Loucy (cell line): ENCODE measurements at regions not wholly inside any gene's neighbourhood (a gene's known extent, or its start where the extent isn't known, plus 50 kb on each side); places are given as distances from the start of the nearest gene placed in this dataset.

ENCODE experiments used
- H2AFZ ChIP-seq: fragments of 200-600 bp; sonication (generic); 2 replicates; pipeline ENCODE4 v1.6.0; 2016; ENCODE audit warnings: antibody characterized with exemption, mild to moderate bottlenecking, low read length, moderate library complexity
- H3F3A ChIP-seq: fragments of 200-600 bp; 2 replicates; pipeline ENCODE4 v1.6.0; 2016; ENCODE audit warnings: antibody characterized with exemption, low read depth, mild to moderate bottlenecking
- H3K27me3 ChIP-seq: fragments of 200-600 bp; sonication (generic); 2 replicates; pipeline ENCODE4 v1.6.1; 2014; ENCODE audit warnings: low read length, mild to moderate bottlenecking; ENCODE audit not compliant: insufficient read depth, poor library complexity, severe bottlenecking
- H3K36me3 ChIP-seq: fragments of 200-600 bp; sonication (generic); 2 replicates; pipeline ENCODE4 v1.6.1; 2016; ENCODE audit warnings: low read length; ENCODE audit not compliant: insufficient read depth
- H3K4me1 ChIP-seq: fragments of 200-600 bp; sonication (generic); 2 replicates; pipeline ENCODE4 v1.5.1; 2014; ENCODE audit warnings: low read length, mild to moderate bottlenecking; ENCODE audit not compliant: insufficient read depth, poor library complexity, severe bottlenecking
- H3K4me2 ChIP-seq: fragments of 200-600 bp; sonication (generic); 2 replicates; pipeline ENCODE4 v1.6.0; 2014; ENCODE audit warnings: antibody characterized with exemption, low read length, low read depth, mild to moderate bottlenecking; ENCODE audit not compliant: poor library complexity, severe bottlenecking
- H3K4me3 ChIP-seq: fragments of 200-600 bp; sonication (generic); 2 replicates; pipeline ENCODE4 v1.5.1; 2014; ENCODE audit warnings: low read length, mild to moderate bottlenecking, mixed read lengths; ENCODE audit not compliant: poor library complexity, severe bottlenecking
- H3K79me2 ChIP-seq: fragments of 200-600 bp; sonication (generic); 2 replicates; pipeline ENCODE4 v1.6.1; 2014; ENCODE audit warnings: low read length; ENCODE audit not compliant: insufficient read depth
- H3K9ac ChIP-seq: fragments of 200-600 bp; sonication (generic); 2 replicates; pipeline ENCODE4 v1.6.0; 2014; ENCODE audit warnings: mild to moderate bottlenecking, low read depth, low read length, moderate library complexity; ENCODE audit not compliant: poor library complexity, severe bottlenecking
- H3K9me2 ChIP-seq: fragments of 200-600 bp; sonication (generic); replicated peaks from 2 replicates; pipeline ENCODE4 v1.6.1; 2016; ENCODE audit warnings: low read depth, low read length, mixed read lengths
- H3K9me3 ChIP-seq: fragments of 200-600 bp; sonication (generic); 2 replicates; pipeline ENCODE4 v1.6.1; 2014; ENCODE audit warnings: mild to moderate bottlenecking, antibody characterized with exemption, low read length, low read depth; ENCODE audit not compliant: insufficient read depth
- H4K20me1 ChIP-seq: fragments of 200-600 bp; sonication (generic); 2 replicates; pipeline ENCODE4 v1.6.0; 2014; ENCODE audit warnings: antibody characterized with exemption, low read length, mild to moderate bottlenecking; ENCODE audit not compliant: insufficient read depth, poor library complexity, severe bottlenecking
- CTCF ChIP-seq: fragments of 200-600 bp; sonication (generic); conservative IDR thresholded peaks from 2 replicates; pipeline ENCODE4 v1.5.1; 2014; ENCODE audit warnings: mild to moderate bottlenecking, antibody characterized with exemption, low read length
- EZH2phosphoT487 ChIP-seq: fragments of 200-600 bp; IDR thresholded peaks from 2 replicates; pipeline ENCODE4 v1.6.1; 2018; ENCODE audit warnings: antibody characterized with exemption, mild to moderate bottlenecking, moderate library complexity, borderline replicate concordance

- no peak overlapping the region for H2AFZ ChIP-seq
- no peaks in the 10 kb centered on the region for H3K4me1 ChIP-seq
- H3F3A ChIP-seq = no peaks in the 10 kb centered on the region
- no peaks in the 10 kb centered on the region for H3K27me3 ChIP-seq
- H3K9ac ChIP-seq = no peak overlapping the region
- TF ChIP-seq EZH2phosphoT487 (no peak), CTCF (no peak)
- no peaks in the 10 kb centered on the region for H3K9me3 ChIP-seq
- no peaks in the 10 kb centered on the region for H3K79me2 ChIP-seq
- H3K4me2 ChIP-seq = no peak overlapping the region
- no peaks in the 10 kb centered on the region for H4K20me1 ChIP-seq
- H3K36me3 ChIP-seq = no peaks in the 10 kb centered on the region
- H3K9me2 ChIP-seq = no peaks in the 10 kb centered on the region
- no peak overlapping the region for H3K4me3 ChIP-seq
Measured at GRCh38 chr10:90328459-90328858, 529.4 kb downstream of the HTR7 start.

- H3K4me2 ChIP-seq = no peak overlapping the region
- no peaks in the 10 kb centered on the region for H3K27me3 ChIP-seq
- H3K9me2 ChIP-seq = no peaks in the 10 kb centered on the region
- TF ChIP-seq EZH2phosphoT487 (no peak), CTCF (no peak)
- H3K36me3 ChIP-seq = no peaks in the 10 kb centered on the region
- no peaks in the 10 kb centered on the region for H3K4me1 ChIP-seq
- H3K9me3 ChIP-seq = no peaks in the 10 kb centered on the region
- H3F3A ChIP-seq = no peaks in the 10 kb centered on the region
- no peak overlapping the region for H3K4me3 ChIP-seq
- H4K20me1 ChIP-seq = no peaks in the 10 kb centered on the region
- H3K79me2 ChIP-seq = no peaks in the 10 kb centered on the region
- H3K9ac ChIP-seq = no peak overlapping the region
- H2AFZ ChIP-seq = no peak overlapping the region
Measured at GRCh38 chr10:90328896-90329295, 528.9 kb downstream of the HTR7 start.

- H3K9me3 ChIP-seq = no peaks in the 10 kb centered on the region
- H3K4me1 ChIP-seq = no peaks in the 10 kb centered on the region
- no peak overlapping the region for H3K4me3 ChIP-seq
- H4K20me1 ChIP-seq = no peaks in the 10 kb centered on the region
- no peaks in the 10 kb centered on the region for H3K27me3 ChIP-seq
- no peak overlapping the region for H3K4me2 ChIP-seq
- TF ChIP-seq CTCF (no peak), EZH2phosphoT487 (no peak)
- no peak overlapping the region for H3K9ac ChIP-seq
- no peaks in the 10 kb centered on the region for H3F3A ChIP-seq
- H3K9me2 ChIP-seq = no peaks in the 10 kb centered on the region
- no peaks in the 10 kb centered on the region for H3K36me3 ChIP-seq
- no peak overlapping the region for H2AFZ ChIP-seq
- H3K79me2 ChIP-seq = no peaks in the 10 kb centered on the region
Measured at GRCh38 chr10:90337316-90337715, 520.5 kb downstream of the HTR7 start.
